ENCODE measurements at regions not wholly inside any gene's neighbourhood (a gene's known extent, or its start where the extent isn't known, plus 50 kb on each side); places are given as distances from the start of the nearest gene placed in this dataset.
A peak's percentile ranks its signal among the peaks of the same experiment; 100 is the strongest.

- TF ChIP-seq CTCF (IDR thresholded peaks at IDR 0.05; ENCODE audit: low read depth, low read length), result no peak
- no peak overlapping the region for H3K4me3 ChIP-seq (ENCODE audit: low read depth, low read length)
- in situ Hi-C loops (cut with HindIII; ENCODE audit: low sequenced_read_pairs), result no loop called here
- DNase-seq (ENCODE audit: low read depth, low spot score), result no peak
These were observed 60.9 kb upstream of the SORBS2 start for GRCh38 chr4:185872747-185873380.

GRCh38 chr4:185874516-185875230, 62.7 kb upstream of the SORBS2 start:
- in situ Hi-C loops (cut with HindIII; ENCODE audit: low sequenced_read_pairs), result no loop called here
- H3K4me3 ChIP-seq (ENCODE audit: low read depth, low read length), result no peak overlapping the region
- no peak for TF ChIP-seq CTCF (IDR thresholded peaks at IDR 0.05; ENCODE audit: low read depth, low read length)
- peak; percentile 66 for DNase-seq (ENCODE audit: low read depth, low spot score)

GRCh38 chr4:185875316-185875907, 63.4 kb upstream of the SORBS2 start:
- no peak for DNase-seq (ENCODE audit: low read depth, low spot score)
- in situ Hi-C loops (cut with HindIII; ENCODE audit: low sequenced_read_pairs), result no loop called here
- TF ChIP-seq CTCF (IDR thresholded peaks at IDR 0.05; ENCODE audit: low read depth, low read length), result no peak
- no peak overlapping the region for H3K4me3 ChIP-seq (ENCODE audit: low read depth, low read length)

- DNase-seq (ENCODE audit: low read depth, low spot score), result no peak
- in situ Hi-C loops (cut with HindIII; ENCODE audit: low sequenced_read_pairs), result no loop called here
- TF ChIP-seq CTCF (IDR thresholded peaks at IDR 0.05; ENCODE audit: low read depth, low read length), result no peak
- no peak overlapping the region for H3K4me3 ChIP-seq (ENCODE audit: low read depth, low read length)
These were observed 66.6 kb upstream of the SORBS2 start for GRCh38 chr4:185878633-185879032.

- no peak for DNase-seq (ENCODE audit: low read depth, low spot score)
- in situ Hi-C loops (cut with HindIII; ENCODE audit: low sequenced_read_pairs), result no loop called here
- TF ChIP-seq CTCF (IDR thresholded peaks at IDR 0.05; ENCODE audit: low read depth, low read length), result no peak
These were observed 67.8 kb upstream of the SORBS2 start for GRCh38 chr4:185879666-185880312.

GRCh38 chr4:185880571-185880970, 68.6 kb upstream of the SORBS2 start:
- in situ Hi-C loops (cut with HindIII; ENCODE audit: low sequenced_read_pairs), result no loop called here
- DNase-seq (ENCODE audit: low read depth, low spot score), result no peak
- H3K4me3 ChIP-seq (ENCODE audit: low read depth, low read length), result no peak overlapping the region
- TF ChIP-seq CTCF (IDR thresholded peaks at IDR 0.05; ENCODE audit: low read depth, low read length), result no peak

More at GRCh38 chr4:185879666-185880312, 67.8 kb upstream of the SORBS2 start:
- no peak overlapping the region for H3K4me3 ChIP-seq (ENCODE audit: low read depth, low read length)
